ENCODE measurements at regions not wholly inside any gene's neighbourhood (a gene's known extent, or its start where the extent isn't known, plus 50 kb on each side); places are given as distances from the start of the nearest gene placed in this dataset.
A peak's percentile ranks its signal among the peaks of the same experiment; 100 is the strongest.

DNA sequence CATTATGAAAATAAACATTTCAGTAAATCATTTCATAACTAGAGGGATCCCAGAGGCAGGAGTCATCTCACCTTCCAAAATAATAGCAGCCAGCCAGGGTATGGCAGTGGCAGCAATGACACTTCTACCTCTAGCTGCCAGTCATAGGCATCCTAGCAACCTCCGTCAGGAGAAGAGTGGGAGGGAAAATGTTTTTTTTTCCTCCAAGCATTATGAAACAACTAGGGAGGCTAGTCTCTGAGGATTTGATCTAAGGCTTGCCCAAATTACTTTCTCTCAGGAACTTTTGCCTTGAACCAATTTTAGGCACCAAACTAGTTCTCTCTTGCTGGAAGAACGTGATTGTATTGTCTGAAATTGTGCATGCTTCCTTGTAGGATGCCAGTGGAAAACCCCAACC lies 208.7 kb upstream of the PREP start:
- no peaks in the 10 kb centered on the region for H3K36me3 ChIP-seq
- WGBS, 2 donors (ENCODE audit: low coverage in 1 of 2), result 36 to 41% methylated on average over 1 to 2 of the region's 2 CpGs
- TF ChIP-seq, protein P1, sequence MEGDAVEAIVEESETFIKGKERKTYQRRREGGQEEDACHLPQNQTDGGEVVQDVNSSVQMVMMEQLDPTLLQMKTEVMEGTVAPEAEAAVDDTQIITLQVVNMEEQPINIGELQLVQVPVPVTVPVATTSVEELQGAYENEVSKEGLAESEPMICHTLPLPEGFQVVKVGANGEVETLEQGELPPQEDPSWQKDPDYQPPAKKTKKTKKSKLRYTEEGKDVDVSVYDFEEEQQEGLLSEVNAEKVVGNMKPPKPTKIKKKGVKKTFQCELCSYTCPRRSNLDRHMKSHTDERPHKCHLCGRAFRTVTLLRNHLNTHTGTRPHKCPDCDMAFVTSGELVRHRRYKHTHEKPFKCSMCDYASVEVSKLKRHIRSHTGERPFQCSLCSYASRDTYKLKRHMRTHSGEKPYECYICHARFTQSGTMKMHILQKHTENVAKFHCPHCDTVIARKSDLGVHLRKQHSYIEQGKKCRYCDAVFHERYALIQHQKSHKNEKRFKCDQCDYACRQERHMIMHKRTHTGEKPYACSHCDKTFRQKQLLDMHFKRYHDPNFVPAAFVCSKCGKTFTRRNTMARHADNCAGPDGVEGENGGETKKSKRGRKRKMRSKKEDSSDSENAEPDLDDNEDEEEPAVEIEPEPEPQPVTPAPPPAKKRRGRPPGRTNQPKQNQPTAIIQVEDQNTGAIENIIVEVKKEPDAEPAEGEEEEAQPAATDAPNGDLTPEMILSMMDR (IDR thresholded peaks at IDR 0.05), result no peak
- no peak for TF ChIP-seq POLR2AphosphoS5 (IDR thresholded peaks at IDR 0.05)
- TF ChIP-seq EP300 (IDR thresholded peaks at IDR 0.05; ENCODE audit: low read depth), result no peak
- TF ChIP-seq POLR2A (IDR thresholded peaks at IDR 0.05), result no peak
- DNase-seq, result no peak
- peaks cover 2 to 27% (median 25%) of the 10 kb centered on the region in 4 donors for H3K4me1 ChIP-seq
- H3K27me3 ChIP-seq, result no peaks in the 10 kb centered on the region
- H3K27ac ChIP-seq, result no peak overlapping the region
- no peak overlapping the region for H3K4me3 ChIP-seq
- no peaks in the 10 kb centered on the region for H3K9me3 ChIP-seq
- intact Hi-C loops (cut with DNase I; ENCODE audit: low total_unique reads) (no loop called here), in situ Hi-C loops (cut with MboI; ENCODE audit: low pct_ligation_motif_present in 1 of 4, low pct_unique_long_range_greater_than_20kb in 1 of 4, low sequenced_read_pairs in 3 of 4) (no loop called here)

DNA sequence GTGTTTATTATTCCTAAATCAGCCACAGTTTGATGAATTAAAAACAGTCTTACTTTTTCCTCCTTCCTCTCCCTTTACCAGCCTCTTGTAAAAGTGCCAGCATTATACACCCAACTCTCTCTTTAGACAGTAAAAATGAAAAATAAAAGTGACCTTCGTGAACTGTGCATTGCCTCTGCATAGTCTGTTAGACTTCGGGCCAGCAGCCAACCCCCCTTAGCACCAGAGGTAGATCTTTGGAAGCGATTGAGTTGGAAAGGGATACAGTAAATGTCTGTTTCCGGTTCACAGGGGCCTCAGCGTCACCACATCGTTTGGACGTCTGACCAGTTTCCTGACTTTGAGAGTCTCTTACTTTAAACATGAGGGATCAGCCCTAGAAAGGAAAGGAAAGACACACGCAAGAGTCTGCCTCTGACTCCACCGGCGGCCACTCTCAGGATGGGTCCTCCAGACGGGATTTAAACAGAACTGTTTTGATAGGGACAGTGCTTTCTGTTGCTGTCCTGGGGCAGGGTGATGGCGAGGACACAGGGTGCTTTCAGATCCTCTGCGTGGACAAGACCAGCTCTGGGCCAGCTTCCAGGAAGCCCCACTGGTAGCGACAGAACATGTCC lies 206.6 kb upstream of the PREP start:
- H3K36me3 ChIP-seq, result no peaks in the 10 kb centered on the region
- WGBS, 2 donors (ENCODE audit: low coverage in 1 of 2), result 43 to 44% methylated on average over 12 to 14 of the region's 14 CpGs
- peaks cover 4 to 30% (median 27%) of the 10 kb centered on the region in 4 donors for H3K4me1 ChIP-seq
- in situ Hi-C loops (cut with MboI; ENCODE audit: low pct_ligation_motif_present in 1 of 4, low pct_unique_long_range_greater_than_20kb in 1 of 4, low sequenced_read_pairs in 3 of 4), result no loop called here
- no peaks in the 10 kb centered on the region for H3K9me3 ChIP-seq
- no peak for TF ChIP-seq POLR2A (IDR thresholded peaks at IDR 0.05)
- intact Hi-C loops (cut with DNase I; ENCODE audit: low total_unique reads), result no loop called here
- no peaks in the 10 kb centered on the region for H3K27me3 ChIP-seq
- DNase-seq, result peak; percentile 30
- H3K27ac ChIP-seq, result peak overlapping the region; percentile 49 to 79 (median 68)
- H3K4me3 ChIP-seq, result no peak overlapping the region

DNA sequence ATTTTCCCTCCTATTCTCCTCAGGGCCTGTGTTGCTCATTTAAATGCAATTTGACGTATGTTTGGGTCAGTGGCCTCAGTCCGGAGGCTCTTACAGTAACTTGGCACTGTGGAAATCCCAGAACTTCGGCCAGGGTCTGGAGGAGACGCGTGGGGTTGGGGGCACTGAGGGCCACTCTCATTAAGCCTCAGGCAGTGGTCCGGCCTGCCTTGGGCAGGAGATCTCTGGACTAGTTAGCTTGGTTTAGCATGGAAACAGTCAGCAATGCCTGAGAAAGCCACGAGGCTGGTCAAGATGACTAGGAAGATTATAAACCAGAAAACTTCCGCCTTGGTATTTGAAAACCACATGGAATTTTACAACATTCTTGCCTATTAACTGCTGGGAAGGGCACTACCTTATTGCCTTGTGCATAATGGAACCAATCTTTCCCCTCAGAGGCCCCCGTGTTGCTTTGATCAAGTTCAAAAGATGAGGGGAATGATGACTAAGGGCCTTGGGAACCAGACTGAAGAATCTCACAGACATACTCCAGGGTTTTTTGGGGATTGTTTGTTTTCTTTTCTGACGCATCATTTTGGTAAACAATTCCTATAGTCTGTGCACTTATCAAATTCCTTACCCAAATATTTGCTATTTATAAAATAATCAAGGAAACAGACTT lies 206.0 kb upstream of the PREP start:
- Histone ChIP-seq H3K9me3 (no peaks in the 10 kb centered on the region), H3K4me1 (peaks cover 9 to 37% (median 32%) of the 10 kb centered on the region in 4 donors), H3K27me3 (no peaks in the 10 kb centered on the region), H3K4me3 (no peak overlapping the region), H3K27ac (peak overlapping the region; percentile 49 to 79 (median 68)), H3K36me3 (no peaks in the 10 kb centered on the region)
- intact Hi-C loops (cut with DNase I; ENCODE audit: low total_unique reads) (no loop called here), in situ Hi-C loops (cut with MboI; ENCODE audit: low pct_ligation_motif_present in 1 of 4, low pct_unique_long_range_greater_than_20kb in 1 of 4, low sequenced_read_pairs in 3 of 4) (no loop called here)
- peak; percentile 20 for DNase-seq
- TF ChIP-seq POLR2AphosphoS5 (IDR thresholded peaks at IDR 0.05), result no peak
- TF ChIP-seq, protein P1 (IDR thresholded peaks at IDR 0.05), result peak in 1 of 5 experiments; percentile 10
- WGBS, 2 donors (ENCODE audit: low coverage in 1 of 2), result 50 to 69% methylated on average over 5 to 10 of the region's 10 CpGs

DNA sequence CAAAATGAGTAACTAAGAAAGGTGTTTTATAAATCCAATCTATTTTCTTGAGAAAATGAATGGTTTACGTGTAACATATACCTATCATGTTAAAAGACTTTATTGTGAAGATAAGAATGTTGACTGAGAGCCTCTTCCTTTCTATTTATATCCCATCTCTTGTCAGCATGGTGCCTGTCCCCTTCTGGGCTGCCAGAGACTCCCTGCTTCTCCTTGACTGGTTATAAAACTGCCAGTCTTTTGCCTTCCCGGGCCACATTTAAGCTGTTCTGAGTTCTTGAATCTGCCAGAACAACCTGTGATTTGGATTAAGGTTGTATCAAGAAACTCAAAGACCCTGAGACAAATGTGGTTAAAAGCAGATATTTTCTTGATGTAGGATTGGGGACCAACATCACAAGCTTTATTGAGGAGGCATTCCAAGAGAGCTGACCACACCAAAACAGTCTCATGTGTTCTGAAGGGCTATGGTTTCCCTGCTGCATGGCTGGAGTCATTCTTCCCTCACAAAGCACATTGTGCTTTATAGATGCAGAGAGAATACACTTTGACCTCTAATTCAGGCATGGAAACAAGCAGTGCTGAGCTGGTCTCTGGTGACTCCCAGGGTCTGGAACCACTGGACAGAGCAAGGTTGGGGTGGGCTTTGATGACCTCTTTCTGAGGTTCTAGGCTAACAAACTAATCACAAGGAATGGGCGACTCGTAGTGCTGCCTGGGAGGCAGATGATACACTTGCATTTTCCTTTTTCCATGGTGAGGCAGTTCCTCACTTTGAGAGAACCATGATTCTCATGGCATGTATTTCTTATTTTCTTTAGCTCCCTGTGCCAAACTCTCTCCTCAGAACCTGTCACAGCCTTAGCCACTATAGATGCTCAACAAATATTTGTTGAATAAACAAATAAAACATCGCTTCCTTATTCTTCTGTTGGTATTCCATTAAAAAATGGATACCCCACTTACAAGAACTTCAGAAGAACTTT lies 205.0 kb upstream of the PREP start:
- Histone ChIP-seq H3K27me3 (no peaks in the 10 kb centered on the region), H3K36me3 (no peaks in the 10 kb centered on the region), H3K27ac (peak overlapping the region; percentile 49 to 79 (median 68)), H3K4me3 (no peak overlapping the region), H3K9me3 (no peaks in the 10 kb centered on the region), H3K4me1 (peaks cover 12 to 42% (median 35%) of the 10 kb centered on the region in 4 donors)
- 66 to 78% methylated on average over 4 to 5 of the region's 5 CpGs for WGBS, 2 donors (ENCODE audit: low coverage in 1 of 2)
- intact Hi-C loops (cut with DNase I; ENCODE audit: low total_unique reads), result no loop called here
- in situ Hi-C loops (cut with MboI; ENCODE audit: low pct_ligation_motif_present in 1 of 4, low pct_unique_long_range_greater_than_20kb in 1 of 4, low sequenced_read_pairs in 3 of 4), result no loop called here
- DNase-seq, result no peak
- TF ChIP-seq EP300 (IDR thresholded peaks at IDR 0.05; ENCODE audit: low read depth), result no peak
- TF ChIP-seq, protein P1 (IDR thresholded peaks at IDR 0.05), result no peak

All from transverse colon (tissue), 4 donors.